CD4-positive, CD25-positive, alpha-beta regulatory T cell (primary cell): ENCODE measurements at regions not wholly inside any gene's neighbourhood (a gene's known extent, or its start where the extent isn't known, plus 50 kb on each side); places are given as distances from the start of the nearest gene placed in this dataset.

Experiments used
- ATAC-seq, 2 donors: fragments of 150-1000 bp; cut with Tn5 transposase; one replicate each; pipeline ENCODE4 v1.10.0; 2021; ENCODE audit warnings: low read depth in 2 of 2, moderate number of reproducible peaks in 2 of 2, moderate library complexity in 1 of 2
- DNase-seq, 3 donors: peaks; one replicate each; pipeline versions ENCODE4 v3.0.0 to v3.0.0-alpha.2; 2012 to 2022; ENCODE audit warnings: mixed read lengths in 1 of 3
- H3K27ac ChIP-seq: one replicate; pipeline ENCODE4 v1.7.0; 2013; ENCODE audit warnings: mild to moderate bottlenecking, low read length; ENCODE audit not compliant: insufficient read depth, poor library complexity, severe bottlenecking
- H3K27me3 ChIP-seq: one replicate; pipeline ENCODE4 v1.7.0; 2013; ENCODE audit warnings: low read length; ENCODE audit not compliant: control insufficient read depth, insufficient read depth
- H3K36me3 ChIP-seq: one replicate; pipeline ENCODE4 v1.7.0; 2013; ENCODE audit warnings: mild to moderate bottlenecking, low read length, moderate library complexity; ENCODE audit not compliant: control insufficient read depth, insufficient read depth
- H3K4me1 ChIP-seq: 2 replicates; pipeline ENCODE4 v1.7.0; 2013; ENCODE audit warnings: mild to moderate bottlenecking, low read length; ENCODE audit not compliant: insufficient read depth, control insufficient read depth, poor library complexity, severe bottlenecking
- H3K4me3 ChIP-seq: one replicate; pipeline ENCODE4 v1.7.0; 2013; ENCODE audit warnings: low read depth, mild to moderate bottlenecking, low read length, moderate library complexity
- H3K9me3 ChIP-seq, 2 experiments: 1 replicate in 1 of 2; 2 replicates in 1 of 2; pipeline ENCODE4 v1.7.0; 2013; ENCODE audit warnings: low read length in 2 of 2, mild to moderate bottlenecking in 1 of 2, moderate library complexity in 1 of 2; ENCODE audit not compliant: control insufficient read depth in 2 of 2
- H3K27ac Mint-ChIP-seq, 3 donors: one replicate each; pipeline ENCODE4 v1.8.0; 2020 to 2022; ENCODE audit warnings: mild to moderate bottlenecking in 3 of 3, mixed read lengths in 3 of 3, moderate library complexity in 2 of 3
- H3K27me3 Mint-ChIP-seq: one replicate; pipeline ENCODE4 v1.8.0; 2022; ENCODE audit warnings: mild to moderate bottlenecking, mixed read lengths
- H3K36me3 Mint-ChIP-seq: one replicate; pipeline ENCODE4 v1.8.0; 2020; ENCODE audit warnings: mixed read lengths
- H3K4me1 Mint-ChIP-seq, 4 donors: one replicate each; pipeline ENCODE4 v1.8.0; 2020 to 2022; ENCODE audit warnings: mixed read lengths in 4 of 4, mild to moderate bottlenecking in 1 of 4
- H3K4me3 Mint-ChIP-seq, 4 donors: one replicate each; pipeline ENCODE4 v1.8.0; 2020 to 2022; ENCODE audit warnings: mild to moderate bottlenecking in 4 of 4, mixed read lengths in 4 of 4, moderate library complexity in 3 of 4
- H3K9me3 Mint-ChIP-seq, 7 donors: one replicate each; pipeline ENCODE4 v1.8.0; 2020 to 2022; ENCODE audit warnings: mixed read lengths in 7 of 7, mild to moderate bottlenecking in 3 of 7, moderate library complexity in 2 of 7

- Histone ChIP-seq H3K9me3 (no peaks in the 10 kb centered on the region), H3K4me1 (no peaks in the 10 kb centered on the region), H3K36me3 (no peaks in the 10 kb centered on the region), H3K27me3 (no peaks in the 10 kb centered on the region), H3K27ac (no peak overlapping the region), H3K4me3 (no peak overlapping the region)
- no peak overlapping the region for H3K4me3 Mint-ChIP-seq
- ATAC-seq (no peak), DNase-seq (no peak)
- peaks cover 0 to 6% (median 0%) of the 10 kb centered on the region in 7 donors for H3K9me3 Mint-ChIP-seq
- no peaks in the 10 kb centered on the region for H3K36me3 Mint-ChIP-seq
- no peak overlapping the region for H3K27ac Mint-ChIP-seq
- no peaks in the 10 kb centered on the region for H3K27me3 Mint-ChIP-seq
- H3K4me1 Mint-ChIP-seq, result no peaks in the 10 kb centered on the region
These were observed 324.8 kb upstream of the NWD2 start for GRCh38 chr4:36919721-36920120.

- no peak overlapping the region for H3K4me3 Mint-ChIP-seq
- H3K4me1 Mint-ChIP-seq, result no peaks in the 10 kb centered on the region
- Histone ChIP-seq H3K27ac (no peak overlapping the region), H3K36me3 (no peaks in the 10 kb centered on the region), H3K9me3 (no peaks in the 10 kb centered on the region), H3K4me1 (no peaks in the 10 kb centered on the region), H3K4me3 (no peak overlapping the region), H3K27me3 (no peaks in the 10 kb centered on the region)
- no peaks in the 10 kb centered on the region for H3K27me3 Mint-ChIP-seq
- H3K27ac Mint-ChIP-seq, result no peak overlapping the region
- no peaks in the 10 kb centered on the region for H3K36me3 Mint-ChIP-seq
- H3K9me3 Mint-ChIP-seq, result peaks cover 0 to 6% (median 0%) of the 10 kb centered on the region in 7 donors
- DNase-seq (no peak), ATAC-seq (no peak)
These were observed 322.9 kb upstream of the NWD2 start for GRCh38 chr4:36921476-36922216.

- ATAC-seq (no peak), DNase-seq (no peak)
- no peaks in the 10 kb centered on the region for H3K4me1 Mint-ChIP-seq
- H3K4me3 Mint-ChIP-seq, result no peak overlapping the region
- no peaks in the 10 kb centered on the region for H3K36me3 ChIP-seq
- no peaks in the 10 kb centered on the region for H3K4me1 ChIP-seq
- H3K27me3 ChIP-seq, result no peaks in the 10 kb centered on the region
- H3K36me3 Mint-ChIP-seq, result no peaks in the 10 kb centered on the region
- no peak overlapping the region for H3K27ac Mint-ChIP-seq
- no peaks in the 10 kb centered on the region for H3K9me3 ChIP-seq
- no peak overlapping the region for H3K4me3 ChIP-seq
- peaks cover 0 to 18% (median 2%) of the 10 kb centered on the region in 7 donors for H3K9me3 Mint-ChIP-seq
- no peaks in the 10 kb centered on the region for H3K27me3 Mint-ChIP-seq
- no peak overlapping the region for H3K27ac ChIP-seq
These were observed 313.9 kb upstream of the NWD2 start for GRCh38 chr4:36930562-36931111.

- H3K27me3 Mint-ChIP-seq, result no peaks in the 10 kb centered on the region
- Histone ChIP-seq H3K4me3 (no peak overlapping the region), H3K36me3 (no peaks in the 10 kb centered on the region), H3K27ac (no peak overlapping the region), H3K9me3 (no peaks in the 10 kb centered on the region), H3K4me1 (no peaks in the 10 kb centered on the region), H3K27me3 (no peaks in the 10 kb centered on the region)
- ATAC-seq (no peak), DNase-seq (no peak)
- no peak overlapping the region for H3K27ac Mint-ChIP-seq
- H3K4me1 Mint-ChIP-seq, result no peaks in the 10 kb centered on the region
- no peaks in the 10 kb centered on the region for H3K36me3 Mint-ChIP-seq
- H3K4me3 Mint-ChIP-seq, result no peak overlapping the region
- H3K9me3 Mint-ChIP-seq, result peaks cover 0 to 5% (median 0%) of the 10 kb centered on the region in 7 donors
These were observed 300.3 kb upstream of the NWD2 start for GRCh38 chr4:36944232-36944631.

DNA sequence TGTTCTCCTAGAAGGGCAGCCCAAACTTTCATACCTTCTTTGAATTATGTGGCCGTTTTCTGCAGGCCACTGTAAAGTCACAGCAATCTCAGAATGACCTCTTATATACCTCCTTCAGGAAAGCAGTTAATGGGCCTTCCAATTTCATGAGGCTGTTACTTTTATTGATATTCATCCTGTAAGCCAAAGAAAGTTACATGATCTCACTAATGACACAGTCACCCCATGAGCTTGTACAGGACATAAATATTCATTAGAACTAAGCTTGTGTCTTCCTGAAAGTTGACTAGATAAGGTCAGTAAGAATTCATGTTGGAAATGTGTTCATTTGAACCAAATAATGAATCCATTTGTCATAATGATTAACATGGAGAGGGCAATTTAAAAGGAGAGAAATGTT, 283.1 kb upstream of the NWD2 start:
- H3K4me3 Mint-ChIP-seq, result no peak overlapping the region
- no peaks in the 10 kb centered on the region for H3K27me3 Mint-ChIP-seq
- Histone ChIP-seq H3K36me3 (no peaks in the 10 kb centered on the region), H3K9me3 (no peaks in the 10 kb centered on the region), H3K27me3 (no peaks in the 10 kb centered on the region), H3K4me1 (no peaks in the 10 kb centered on the region), H3K4me3 (no peak overlapping the region), H3K27ac (no peak overlapping the region)
- H3K27ac Mint-ChIP-seq, result no peak overlapping the region
- H3K36me3 Mint-ChIP-seq, result no peaks in the 10 kb centered on the region
- no peaks in the 10 kb centered on the region for H3K4me1 Mint-ChIP-seq
- DNase-seq, result no peak
- peaks cover 0 to 2% (median 0%) of the 10 kb centered on the region in 7 donors for H3K9me3 Mint-ChIP-seq
- ATAC-seq, result no peak

DNA sequence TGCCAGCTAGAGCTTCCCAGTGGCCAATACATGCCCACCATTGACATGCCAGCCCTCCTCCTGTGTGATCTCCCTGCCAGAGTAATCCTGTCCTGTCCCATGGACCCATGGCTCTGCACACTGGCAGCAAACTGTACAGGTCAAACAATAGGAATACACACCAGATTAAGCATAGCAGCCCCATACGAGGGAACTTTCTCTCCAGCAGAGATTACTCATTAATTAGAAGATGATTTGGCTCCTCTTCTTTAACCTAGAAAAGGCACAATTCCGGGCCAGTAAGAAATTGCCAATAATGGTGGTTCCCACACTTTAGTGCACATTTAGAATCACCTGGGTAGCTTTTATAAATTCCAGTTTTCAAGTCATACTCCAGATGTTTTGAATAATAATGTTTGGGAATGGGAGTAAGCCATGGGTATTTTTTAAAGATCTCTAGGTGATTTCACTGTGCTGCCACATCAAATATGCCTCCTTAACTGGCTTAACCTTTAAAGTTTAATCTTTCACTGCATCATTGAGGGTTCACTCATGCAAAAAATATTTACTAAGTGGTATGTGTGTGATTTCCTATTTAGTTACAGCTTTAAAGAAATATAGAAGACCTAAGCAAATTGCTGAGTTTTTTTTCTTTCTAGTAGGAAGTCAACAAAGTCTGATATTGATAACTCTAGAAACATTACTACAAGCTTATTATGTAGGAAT, 277.6 kb upstream of the NWD2 start:
- Mint-ChIP-seq H3K36me3 (no peaks in the 10 kb centered on the region), H3K27ac (no peak overlapping the region), H3K4me1 (no peaks in the 10 kb centered on the region), H3K27me3 (no peaks in the 10 kb centered on the region), H3K9me3 (peaks cover 0 to 5% (median 0%) of the 10 kb centered on the region in 7 donors), H3K4me3 (no peak overlapping the region)
- Histone ChIP-seq H3K27ac (no peak overlapping the region), H3K27me3 (no peaks in the 10 kb centered on the region), H3K4me3 (no peak overlapping the region), H3K9me3 (no peaks in the 10 kb centered on the region), H3K36me3 (no peaks in the 10 kb centered on the region), H3K4me1 (no peaks in the 10 kb centered on the region)
- ATAC-seq (no peak), DNase-seq (no peak)

- no peak for ATAC-seq
- Mint-ChIP-seq H3K27me3 (peaks cover 7% of the 10 kb centered on the region), H3K9me3 (peaks cover 0 to 7% (median 3%) of the 10 kb centered on the region in 7 donors), H3K4me3 (no peak overlapping the region), H3K27ac (no peak overlapping the region), H3K36me3 (no peaks in the 10 kb centered on the region), H3K4me1 (no peaks in the 10 kb centered on the region)
- Histone ChIP-seq H3K4me3 (no peak overlapping the region), H3K27ac (no peak overlapping the region), H3K36me3 (no peaks in the 10 kb centered on the region), H3K4me1 (no peaks in the 10 kb centered on the region), H3K27me3 (no peaks in the 10 kb centered on the region), H3K9me3 (no peaks in the 10 kb centered on the region)
- no peak for DNase-seq
These were observed 265.0 kb upstream of the NWD2 start for GRCh38 chr4:36979533-36979932.
